Activated T-helper 1 cell treated with anti-CD3 and anti-CD28 coated beads, Interleukin-2, amount 50 U/mL, for 16 hours (primary cell): ENCODE measurements at regions not wholly inside any gene's neighbourhood (a gene's known extent, or its start where the extent isn't known, plus 50 kb on each side); places are given as distances from the start of the nearest gene placed in this dataset.
"Not testable (repeated sequence)": the region's sequence is repeated elsewhere in the genome, so short reads cannot be mapped to it uniquely, and the experiment has no call there.

ENCODE experiments used
- DNase-seq, 2 donors: peaks; one replicate each; pipeline ENCODE4 v3.0.0-alpha.2; 2020; ENCODE audit warnings: low read depth in 1 of 2, low spot score in 1 of 2

DNA sequence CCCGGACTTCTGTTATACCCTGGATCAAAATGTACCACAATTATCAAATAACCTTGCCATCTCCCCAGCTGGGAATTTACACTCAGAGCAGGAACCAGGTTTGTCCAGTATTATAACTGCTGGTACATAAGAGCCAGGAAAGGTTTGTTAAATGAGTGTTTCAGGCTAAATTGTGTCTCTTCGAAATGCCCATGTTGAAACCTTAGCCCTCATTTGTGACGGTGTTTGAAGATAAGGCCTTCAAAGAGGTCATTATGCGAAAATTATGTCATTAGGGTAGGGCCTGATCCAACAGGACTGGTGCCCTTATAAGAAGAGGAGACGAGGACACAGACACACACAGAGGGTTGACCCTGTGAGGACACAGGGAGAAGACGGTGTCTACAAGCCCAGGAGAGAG lies 73.5 kb upstream of the DHRSX start:
- DNase-seq, result no peak

DNA sequence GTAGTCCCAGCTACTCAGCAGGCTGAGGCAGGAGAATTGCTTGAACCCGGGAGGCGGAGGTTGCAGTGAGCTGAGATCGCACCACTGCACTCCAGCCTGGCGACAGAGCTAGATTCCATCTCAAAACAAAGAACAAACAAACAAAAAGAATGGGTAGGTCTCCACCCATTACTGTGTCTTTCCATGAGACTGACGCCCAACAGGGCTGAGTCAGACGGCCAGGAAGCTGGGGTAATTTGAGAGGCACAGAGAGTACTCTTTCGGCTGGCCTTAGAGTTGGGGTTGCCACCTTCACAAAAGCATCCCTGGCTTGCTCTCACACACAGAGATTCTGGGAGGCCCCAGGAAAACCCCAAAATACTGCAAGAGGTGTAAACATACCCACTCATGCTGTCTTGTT lies 72.0 kb upstream of the DHRSX start:
- no peak for DNase-seq

DNA sequence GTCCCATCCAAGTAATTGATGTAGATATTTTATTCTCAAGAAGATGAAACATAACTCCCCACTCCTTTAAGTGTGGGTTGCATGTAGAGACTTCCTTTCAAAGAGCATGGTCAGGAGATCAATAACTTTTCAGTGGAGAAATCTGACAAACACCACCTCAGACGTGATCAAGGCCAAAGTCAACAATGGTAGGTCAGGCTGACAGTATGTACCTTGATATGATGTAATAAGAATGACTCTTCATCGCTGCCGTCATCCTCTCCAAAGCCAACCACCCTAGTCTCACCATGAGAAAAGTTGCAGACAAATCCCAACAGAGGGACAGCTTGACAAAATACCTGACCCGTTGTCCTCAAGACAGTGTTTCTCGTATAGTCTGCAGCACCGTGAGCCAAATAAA lies 67.3 kb upstream of the DHRSX start:
- no peak for DNase-seq

DNA sequence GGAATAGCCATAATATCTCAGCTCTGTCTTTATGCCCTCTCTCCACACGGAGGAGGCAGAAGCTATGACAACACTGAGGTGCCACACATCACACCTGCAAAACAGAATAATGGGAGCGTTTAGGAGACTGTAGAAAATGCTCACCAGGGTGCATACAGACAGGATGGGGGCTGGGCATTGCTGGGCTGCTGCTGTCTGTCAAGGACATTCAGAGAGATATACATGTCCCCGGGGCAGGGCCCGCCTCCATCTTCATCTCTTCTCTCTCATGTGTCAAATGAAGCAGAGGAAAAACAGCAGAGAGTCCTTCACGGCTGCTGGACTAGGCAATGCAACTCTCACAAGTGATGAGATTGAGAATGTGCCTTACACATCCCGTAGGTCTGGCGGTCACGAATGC lies 65.3 kb upstream of the DHRSX start:
- DNase-seq, result no peak

DNA sequence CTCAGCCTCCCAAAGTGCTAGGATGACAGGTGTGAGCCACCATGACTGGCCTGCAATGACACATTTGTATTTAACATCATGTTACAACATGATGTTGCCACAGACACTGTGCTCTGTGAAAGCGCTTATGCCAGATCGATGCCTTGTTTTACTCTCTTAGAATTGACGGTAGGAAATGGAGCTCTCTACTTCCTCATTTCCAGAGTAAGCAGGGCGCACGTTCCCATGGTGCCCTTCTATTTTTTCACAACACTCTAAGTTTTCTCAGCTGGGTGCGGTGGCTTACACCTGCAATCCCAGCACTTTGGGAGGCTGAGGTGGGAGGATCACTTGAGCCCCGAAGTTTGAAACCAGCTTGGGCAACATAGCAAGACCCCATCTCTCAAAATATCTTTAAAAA lies 60.7 kb upstream of the DHRSX start:
- DNase-seq, result no peak

DNA sequence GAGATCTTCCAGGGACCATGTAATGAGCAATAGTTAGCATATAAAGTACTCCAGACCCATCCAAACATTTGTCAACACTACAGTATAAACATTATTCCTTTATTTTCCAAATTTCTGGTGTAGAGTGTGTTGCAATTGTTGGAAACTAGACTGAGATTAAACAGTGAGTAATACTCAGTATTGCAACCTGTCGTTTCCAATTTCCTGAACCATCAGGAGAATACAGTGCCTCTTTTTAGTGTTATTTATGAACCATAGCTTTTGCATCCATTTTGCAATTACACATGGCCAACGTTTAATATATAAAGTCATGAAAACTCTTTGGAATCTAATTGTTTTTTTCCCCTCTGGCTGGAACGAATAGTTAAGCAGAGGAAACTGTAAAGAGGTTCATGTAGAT lies 58.3 kb upstream of the DHRSX start:
- no peak for DNase-seq

DNA sequence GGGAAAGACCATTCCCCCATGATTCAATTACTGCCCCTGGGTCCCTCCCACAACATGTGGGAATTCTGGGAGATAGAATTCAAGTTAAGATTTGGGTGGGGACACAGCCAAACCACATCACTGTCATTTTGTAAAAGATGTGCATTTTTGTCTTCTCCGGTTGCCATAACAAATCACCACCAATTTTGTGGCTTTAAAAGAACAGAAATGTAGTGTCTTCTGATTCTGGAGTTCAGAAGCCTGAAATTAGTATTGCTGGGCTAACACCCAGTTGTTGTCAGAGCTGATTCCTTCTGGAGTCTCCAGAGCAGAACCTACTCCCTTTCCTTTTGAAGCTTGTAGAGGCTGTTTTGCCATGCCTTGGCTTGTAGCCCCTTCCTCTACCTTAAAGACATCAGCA lies 54.1 kb upstream of the DHRSX start:
- no peak for DNase-seq

DNA sequence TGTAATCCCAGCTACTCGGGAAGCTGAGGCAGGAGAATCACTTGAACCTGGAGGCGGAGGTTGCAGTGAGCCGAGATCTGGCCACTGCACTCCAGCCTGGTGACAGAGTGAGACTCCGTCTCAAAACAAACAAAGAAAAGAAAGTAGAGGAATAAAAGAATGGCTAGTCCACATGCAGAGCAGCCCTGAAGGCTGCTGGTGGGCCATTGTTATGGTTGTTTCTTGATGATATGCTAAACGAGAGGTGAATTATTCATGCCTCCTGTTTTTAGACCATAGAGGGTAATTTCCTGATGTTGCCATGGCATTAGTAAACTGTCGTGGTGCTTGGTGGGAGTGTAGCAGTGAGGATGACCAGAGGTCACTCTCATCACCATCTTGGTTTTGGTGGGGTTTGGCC lies 53.3 kb upstream of the DHRSX start:
- not testable (repeated sequence) for DNase-seq

DNA sequence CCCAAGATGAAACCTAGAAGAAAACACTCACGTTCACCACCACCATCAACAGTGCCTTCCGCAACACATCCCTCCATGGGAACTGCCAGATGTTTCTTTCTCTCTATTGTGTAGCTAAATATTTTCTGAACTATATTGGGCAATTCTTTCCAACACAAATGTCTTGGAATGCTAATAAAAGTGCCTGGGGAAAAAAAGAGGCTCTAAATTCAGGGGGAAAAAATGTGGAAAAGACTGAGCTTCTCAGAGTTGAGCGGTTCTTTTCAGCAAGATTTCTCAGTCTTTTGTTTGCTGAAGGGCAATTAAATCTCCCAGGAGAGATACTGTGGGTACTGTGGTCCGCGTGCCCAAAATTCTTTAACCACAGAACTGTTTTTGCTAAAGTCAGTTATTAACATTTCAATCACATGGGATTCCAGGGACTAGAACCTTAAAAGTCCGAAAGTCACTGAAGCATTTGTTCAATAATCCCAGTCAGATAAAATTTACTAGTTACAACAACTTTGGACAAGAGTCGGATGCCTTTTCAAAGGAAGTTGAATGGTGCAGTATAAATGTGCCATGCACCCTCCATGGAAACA lies 51.9 kb upstream of the DHRSX start:
- no peak for DNase-seq

DNA sequence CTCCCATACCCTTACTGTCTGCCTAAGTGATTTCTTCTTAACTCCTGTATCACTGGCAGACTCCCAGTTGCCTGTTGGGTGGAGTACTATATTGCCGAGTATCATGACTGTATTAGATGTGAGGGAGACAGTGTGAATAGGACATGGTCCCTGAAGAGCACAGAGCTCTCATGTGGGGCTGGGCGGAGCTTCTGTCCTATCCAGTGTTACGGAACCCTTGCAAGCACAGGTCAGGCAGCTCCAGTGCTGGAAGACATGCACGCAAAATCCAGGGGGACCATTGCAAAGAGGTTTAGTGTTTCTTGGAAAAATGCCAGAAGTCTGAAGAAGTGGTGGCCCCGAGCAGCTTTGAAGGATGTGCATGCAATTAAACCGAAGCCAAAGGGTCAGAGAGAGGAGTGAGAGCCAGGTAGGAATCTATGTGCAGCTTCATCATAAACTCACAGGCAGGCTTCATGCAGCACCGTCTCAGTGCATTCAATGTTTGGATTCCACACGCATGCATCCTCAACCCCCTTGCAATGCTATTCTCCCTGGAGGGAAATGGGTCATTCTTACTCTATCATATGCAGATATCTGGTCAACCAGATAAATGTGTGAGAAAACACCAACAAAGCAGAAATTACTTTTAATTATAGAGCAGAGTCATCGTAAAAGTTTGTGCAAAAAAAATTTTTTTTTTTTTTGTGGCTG lies 49.7 kb upstream of the DHRSX start:
- no peak for DNase-seq
